Common myeloid progenitor, CD34-positive (primary cell): ENCODE measurements at regions not wholly inside any gene's neighbourhood (a gene's known extent, or its start where the extent isn't known, plus 50 kb on each side); places are given as distances from the start of the nearest gene placed in this dataset.

Experiments used
- CTCF ChIA-PET: fragments of 350-600 bp; sonication (Branson Sonifier 250); formaldehyde crosslinking; loops from one replicate; lab custom pipeline; 2021; ENCODE audit warnings: antibody characterized with exemption; lab: Charles Lee
- POLR2A ChIA-PET: fragments of 350-600 bp; sonication (Branson Sonifier 250); formaldehyde crosslinking; loops from one replicate; lab custom pipeline; 2021; ENCODE audit warnings: antibody characterized with exemption; lab: Charles Lee
- DNase-seq, 3 donors: peaks; one replicate each; pipeline versions ENCODE4 v3.0.0 to v3.0.0-alpha.2; 2013
- H3K27ac ChIP-seq, 2 experiments: 1 replicate in 1 of 2; 2 replicates in 1 of 2; pipeline ENCODE4 v1.7.0; 2013; ENCODE audit warnings: inconsistent platforms in 2 of 2, low read length in 2 of 2, mild to moderate bottlenecking in 2 of 2, low read depth in 1 of 2, moderate library complexity in 1 of 2; ENCODE audit not compliant: severe bottlenecking in 2 of 2, insufficient read depth in 1 of 2, poor library complexity in 1 of 2
- H3K27me3 ChIP-seq, 5 experiments: replicated peaks in 2 of 5; 1 replicate in 3 of 5; 2 replicates in 2 of 5; pipeline versions ENCODE4 v1.6.1 to v1.7.0; 2013; ENCODE audit warnings: low read length in 4 of 5, mild to moderate bottlenecking in 2 of 5, moderate library complexity in 2 of 5, inconsistent platforms in 1 of 5; ENCODE audit not compliant: insufficient read depth in 5 of 5, control insufficient read depth in 4 of 5
- H3K36me3 ChIP-seq, 4 experiments: 1 replicate in 2 of 4; 2 replicates in 2 of 4; pipeline versions ENCODE4 v1.6.1 to v1.7.0; 2013; ENCODE audit warnings: low read length in 3 of 4, control low read depth in 1 of 4, mild to moderate bottlenecking in 1 of 4; ENCODE audit not compliant: control insufficient read depth in 4 of 4, insufficient read depth in 4 of 4
- H3K4me1 ChIP-seq, 4 experiments: 1 replicate in 3 of 4; 2 replicates in 1 of 4; pipeline versions ENCODE4 v1.6.1 to v1.7.1; 2013; ENCODE audit warnings: low read length in 3 of 4, mild to moderate bottlenecking in 3 of 4, control low read depth in 1 of 4, inconsistent platforms in 1 of 4, moderate library complexity in 1 of 4; ENCODE audit not compliant: control insufficient read depth in 4 of 4, insufficient read depth in 4 of 4; ENCODE audit errors: control extremely low read depth in 1 of 4
- H3K4me3 ChIP-seq, 7 experiments: 1 replicate in 4 of 7; 2 replicates in 3 of 7; pipeline versions ENCODE4 v1.5.1 to v1.7.0; 2013; ENCODE audit warnings: mild to moderate bottlenecking in 7 of 7, low read length in 6 of 7, moderate library complexity in 6 of 7, inconsistent platforms in 2 of 7, low read depth in 2 of 7, control low read depth in 1 of 7; ENCODE audit not compliant: insufficient read depth in 4 of 7, control insufficient read depth in 1 of 7; ENCODE audit errors: extremely low read depth in 1 of 7
- H3K9me3 ChIP-seq, 5 experiments: 1 replicate in 4 of 5; 2 replicates in 1 of 5; pipeline versions ENCODE4 v1.6.1 to v1.7.1; 2013; ENCODE audit warnings: low read length in 4 of 5, mild to moderate bottlenecking in 2 of 5, inconsistent platforms in 1 of 5, low read depth in 1 of 5, moderate library complexity in 1 of 5; ENCODE audit not compliant: control insufficient read depth in 4 of 5, insufficient read depth in 2 of 5; ENCODE audit errors: control extremely low read depth in 1 of 5
- WGBS: methylation state at CpG from one replicate; pipeline ENCODE4 v1.1.5; 2013; ENCODE audit not compliant: insufficient coverage; 5-methylcytosine and 5-hydroxymethylcytosine counted together

GRCh38 chr15:61410662-61411061 is 181.6 kb upstream of the RORA start:
- Histone ChIP-seq H3K36me3 (no peaks in the 10 kb centered on the region), H3K9me3 (peaks cover 0 to 4% (median 0%) of the 10 kb centered on the region in 5 experiments), H3K27ac (no peak overlapping the region), H3K4me3 (no peak overlapping the region), H3K27me3 (no peaks in the 10 kb centered on the region), H3K4me1 (no peaks in the 10 kb centered on the region)
- WGBS = 100% methylated on average over 1 of the region's 2 CpGs
- no peak for DNase-seq
- ChIA-PET CTCF (no interaction called here), POLR2A (no interaction called here)

GRCh38 chr15:61404567-61404966 is 175.5 kb upstream of the RORA start:
- POLR2A ChIA-PET = no interaction called here
- H3K27me3 ChIP-seq = no peaks in the 10 kb centered on the region
- WGBS = 96% methylated on average over 2 of the region's 2 CpGs
- CTCF ChIA-PET = no interaction called here
- no peaks in the 10 kb centered on the region for H3K36me3 ChIP-seq
- H3K27ac ChIP-seq = no peak overlapping the region
- H3K9me3 ChIP-seq = peaks cover 0 to 2% (median 0%) of the 10 kb centered on the region in 5 experiments
- H3K4me1 ChIP-seq = no peaks in the 10 kb centered on the region
- no peak for DNase-seq
- no peak overlapping the region for H3K4me3 ChIP-seq

- no peaks in the 10 kb centered on the region for H3K27me3 ChIP-seq
- H3K4me3 ChIP-seq = no peak overlapping the region
- H3K9me3 ChIP-seq = peaks cover 0 to 2% (median 0%) of the 10 kb centered on the region in 5 experiments
- H3K27ac ChIP-seq = no peak overlapping the region
- WGBS = 100% methylated on average over 1 of the region's 6 CpGs
- no peaks in the 10 kb centered on the region for H3K36me3 ChIP-seq
- CTCF ChIA-PET = no interaction called here
- no peak for DNase-seq
- H3K4me1 ChIP-seq = no peaks in the 10 kb centered on the region
- POLR2A ChIA-PET = no interaction called here
Observed at GRCh38 chr15:61403884-61404283, 174.8 kb upstream of the RORA start.

- H3K36me3 ChIP-seq = no peaks in the 10 kb centered on the region
- no peak for DNase-seq
- H3K27ac ChIP-seq = no peak overlapping the region
- H3K4me3 ChIP-seq = no peak overlapping the region
- H3K9me3 ChIP-seq = peaks cover 0 to 2% (median 0%) of the 10 kb centered on the region in 5 experiments
- ChIA-PET POLR2A (no interaction called here), CTCF (no interaction called here)
- H3K27me3 ChIP-seq = no peaks in the 10 kb centered on the region
- WGBS = 94% methylated on average over 5 of the region's 6 CpGs
- no peaks in the 10 kb centered on the region for H3K4me1 ChIP-seq
Observed at GRCh38 chr15:61401903-61402698, 173.0 kb upstream of the RORA start.

GRCh38 chr15:61398310-61398709 is 169.2 kb upstream of the RORA start:
- ChIA-PET CTCF (no interaction called here), POLR2A (no interaction called here)
- H3K27me3 ChIP-seq = no peaks in the 10 kb centered on the region
- H3K27ac ChIP-seq = no peak overlapping the region
- no peaks in the 10 kb centered on the region for H3K36me3 ChIP-seq
- no peaks in the 10 kb centered on the region for H3K4me1 ChIP-seq
- DNase-seq = no peak
- H3K9me3 ChIP-seq = peaks cover 0 to 2% (median 0%) of the 10 kb centered on the region in 5 experiments
- no peak overlapping the region for H3K4me3 ChIP-seq

GRCh38 chr15:61396235-61396919 is 167.3 kb upstream of the RORA start:
- no peak overlapping the region for H3K27ac ChIP-seq
- WGBS = 100% methylated on average over 1 of the region's 5 CpGs
- no peak for DNase-seq
- H3K9me3 ChIP-seq = no peaks in the 10 kb centered on the region
- CTCF ChIA-PET = interaction anchor here (1.3 kb wide), 1 partner anchor 10 kb away, joined by 3 read pairs; no protein-coding TSS in a partner anchor
- H3K4me3 ChIP-seq = no peak overlapping the region
- H3K36me3 ChIP-seq = no peaks in the 10 kb centered on the region
- H3K27me3 ChIP-seq = no peaks in the 10 kb centered on the region
- POLR2A ChIA-PET = no interaction called here
- no peaks in the 10 kb centered on the region for H3K4me1 ChIP-seq

- CTCF ChIA-PET = no interaction called here
- DNase-seq = no peak
Observed at GRCh38 chr15:61393949-61394348, 164.8 kb upstream of the RORA start.

More at GRCh38 chr15:61393949-61394348, 164.8 kb upstream of the RORA start:
- H3K4me1 ChIP-seq = no peaks in the 10 kb centered on the region
- 93% methylated on average over 2 of the region's 3 CpGs for WGBS
- H3K36me3 ChIP-seq = no peaks in the 10 kb centered on the region
- POLR2A ChIA-PET = no interaction called here
- H3K9me3 ChIP-seq = no peaks in the 10 kb centered on the region
- H3K4me3 ChIP-seq = no peak overlapping the region
- H3K27ac ChIP-seq = no peak overlapping the region
- no peaks in the 10 kb centered on the region for H3K27me3 ChIP-seq
